ENCODE measurements at regions not wholly inside any gene's neighbourhood (a gene's known extent, or its start where the extent isn't known, plus 50 kb on each side); places are given as distances from the start of the nearest gene placed in this dataset.

DNA sequence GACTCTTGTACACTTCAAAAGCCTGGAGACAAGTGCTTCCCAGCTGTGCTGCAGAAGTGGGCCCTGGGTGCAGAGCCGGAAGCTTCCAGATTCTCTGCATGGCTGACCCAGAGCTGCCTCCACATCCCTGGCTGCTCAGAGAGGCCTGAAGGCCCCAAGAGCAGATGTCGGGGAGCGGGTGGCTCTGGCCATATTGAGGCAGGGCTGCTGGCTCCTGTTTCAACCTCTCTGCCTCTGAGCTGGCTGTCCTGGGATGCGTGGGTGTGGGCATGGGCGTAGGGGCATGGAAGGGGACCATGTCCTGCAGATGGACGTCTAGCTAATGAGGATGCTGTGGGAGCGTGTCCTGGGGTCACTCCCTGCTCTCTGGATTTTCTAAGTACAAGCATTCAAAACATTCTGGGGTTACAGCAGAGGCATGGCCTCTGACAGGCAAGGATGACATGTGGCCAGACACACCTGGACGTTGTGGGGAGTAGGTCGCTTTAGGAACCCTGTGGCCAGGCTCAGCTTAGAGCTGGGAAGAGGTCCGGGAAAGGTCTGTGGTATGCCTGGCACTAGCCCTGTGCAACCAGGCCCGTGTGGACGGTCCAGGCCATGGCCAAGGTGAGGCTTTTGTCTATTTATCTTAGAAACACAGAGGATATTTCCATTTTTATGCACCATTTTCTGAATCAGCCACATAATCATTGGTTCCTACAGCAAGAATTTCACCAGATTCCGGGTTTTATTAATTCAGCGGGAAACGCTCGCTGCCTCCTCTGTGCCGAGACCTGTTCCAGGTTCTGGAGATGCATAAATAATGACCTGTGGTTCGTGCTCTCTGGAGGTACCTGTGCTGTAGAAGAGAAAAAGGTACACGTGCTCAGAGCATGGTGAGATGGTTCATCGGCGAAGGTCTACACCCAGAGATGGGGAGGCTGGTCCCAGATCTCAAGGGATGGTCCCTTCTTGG is 361.1 kb downstream of the GLRX3 start:
- no peak for TF ChIP-seq CTCF (IDR thresholded peaks at IDR 0.05; ENCODE audit: low read depth, low read length)
- no peak overlapping the region for H3K4me3 ChIP-seq (replicated peaks in 1 of 2; ENCODE audit: low read depth in 2 of 2, low read length in 2 of 2)
- no peak for DNase-seq (ENCODE audit: low read depth in 2 of 2)

DNA sequence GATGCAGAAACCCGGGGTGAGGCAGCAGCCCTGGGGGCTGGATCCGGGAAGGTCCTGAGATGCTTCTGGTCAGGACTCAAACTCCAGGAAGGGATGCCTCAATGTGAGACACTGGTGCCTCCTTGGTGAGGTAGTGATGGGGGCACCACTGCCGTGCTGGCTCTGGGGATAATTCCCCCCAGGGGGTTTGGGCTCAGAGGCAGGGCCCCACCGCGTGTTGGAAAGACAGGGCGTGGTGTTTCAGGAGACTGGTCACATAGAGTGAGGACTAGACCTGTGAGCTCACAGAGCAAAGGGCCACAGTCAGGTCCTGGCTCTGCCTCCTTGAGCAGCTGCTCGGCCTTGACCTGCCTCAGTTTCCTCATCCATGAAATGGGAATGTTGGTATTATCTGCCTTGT is 361.9 kb downstream of the GLRX3 start:
- no peak overlapping the region for H3K4me3 ChIP-seq (replicated peaks in 1 of 2; ENCODE audit: low read depth in 2 of 2, low read length in 2 of 2)
- TF ChIP-seq CTCF (IDR thresholded peaks at IDR 0.05; ENCODE audit: low read depth, low read length): no peak
- DNase-seq (ENCODE audit: low read depth in 2 of 2): no peak

- H3K4me3 ChIP-seq (replicated peaks in 1 of 2; ENCODE audit: low read depth in 2 of 2, low read length in 2 of 2): no peak overlapping the region
- TF ChIP-seq CTCF (IDR thresholded peaks at IDR 0.05; ENCODE audit: low read depth, low read length): no peak
- DNase-seq (ENCODE audit: low read depth in 2 of 2): no peak
Measured at GRCh38 chr10:130498934-130499333, 362.7 kb downstream of the GLRX3 start.

DNA sequence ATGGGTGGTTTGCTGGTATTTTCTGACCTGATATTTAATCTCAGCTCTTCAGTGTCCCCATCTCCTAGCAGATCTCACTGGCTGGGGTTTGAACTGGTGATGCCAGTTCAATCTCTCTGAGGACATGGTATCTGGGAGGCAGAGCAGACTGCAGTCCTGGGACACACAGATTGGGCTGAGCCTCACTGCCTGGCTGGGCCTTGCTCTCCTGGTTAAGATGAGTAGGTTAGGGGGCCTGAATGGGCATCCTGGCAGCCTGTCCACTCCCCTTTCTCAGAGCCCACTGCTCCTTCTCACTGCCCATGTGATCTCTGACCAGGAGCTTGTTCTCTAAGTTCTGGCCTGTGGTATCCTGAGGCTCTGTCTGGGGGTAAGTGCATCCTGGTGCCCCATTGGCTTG is 363.4 kb downstream of the GLRX3 start:
- no peak for TF ChIP-seq CTCF (IDR thresholded peaks at IDR 0.05; ENCODE audit: low read depth, low read length)
- H3K4me3 ChIP-seq (replicated peaks in 1 of 2; ENCODE audit: low read depth in 2 of 2, low read length in 2 of 2): no peak overlapping the region
- DNase-seq (ENCODE audit: low read depth in 2 of 2): no peak

DNA sequence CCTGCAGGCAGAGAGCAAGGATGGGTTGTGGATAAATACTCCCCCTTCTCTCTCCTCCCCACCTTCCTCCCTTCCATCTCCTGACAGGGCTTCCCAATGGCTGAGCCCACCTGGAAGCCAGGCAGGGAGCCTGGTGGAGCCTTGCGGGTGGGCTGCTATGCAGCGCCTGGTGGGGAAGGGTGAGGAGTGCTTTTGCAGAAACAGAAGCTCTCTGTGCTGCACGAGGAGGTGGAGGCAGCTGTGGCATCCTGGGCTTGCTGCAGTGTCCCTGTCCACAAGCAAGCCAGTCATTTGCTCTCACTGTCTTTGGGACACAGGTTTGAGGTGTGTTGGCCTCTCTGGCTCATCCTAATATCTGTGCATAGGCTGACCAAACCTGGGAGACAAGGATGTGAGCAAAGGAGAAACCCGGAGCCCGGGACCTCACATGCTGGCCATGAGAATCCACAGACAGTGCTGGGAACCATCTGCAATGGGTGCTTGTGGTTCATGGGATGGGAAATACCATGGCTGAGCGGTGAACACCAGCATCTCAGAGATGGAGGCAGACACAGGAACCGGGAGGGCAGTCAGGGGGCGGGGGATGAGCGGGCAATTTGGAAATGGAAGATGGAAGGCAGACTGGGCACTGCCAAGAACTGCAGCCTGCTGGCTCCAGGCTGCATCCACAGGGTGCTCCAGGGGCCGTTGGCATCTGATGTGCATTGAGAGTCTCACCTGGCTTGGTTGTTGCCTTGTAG is 364.2 kb downstream of the GLRX3 start:
- TF ChIP-seq CTCF (IDR thresholded peaks at IDR 0.05; ENCODE audit: low read depth, low read length): no peak
- no peak for DNase-seq (ENCODE audit: low read depth in 2 of 2)

DNA sequence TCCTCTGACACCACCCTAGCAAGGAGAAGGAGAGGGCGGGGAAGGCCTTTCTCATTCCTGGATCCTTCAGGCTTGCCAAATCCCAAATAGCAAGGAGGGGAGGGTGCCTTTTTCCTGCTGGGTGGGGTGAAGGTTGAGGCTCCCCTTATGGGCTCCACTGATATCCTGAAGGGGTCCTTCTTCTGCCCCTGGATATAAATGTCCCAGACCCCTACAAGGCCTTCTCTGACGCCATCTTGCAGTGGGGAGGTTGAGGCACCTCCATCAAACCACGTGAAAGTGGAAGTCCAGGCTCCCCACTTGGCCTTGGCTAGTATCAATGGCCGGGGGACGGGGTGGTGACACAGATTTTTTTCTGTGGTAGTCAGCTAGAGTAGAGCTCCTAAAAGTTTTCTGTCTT is 371.3 kb downstream of the GLRX3 start:
- DNase-seq (ENCODE audit: low read depth in 2 of 2): no peak
- TF ChIP-seq CTCF (IDR thresholded peaks at IDR 0.05; ENCODE audit: low read depth, low read length): no peak
- H3K4me3 ChIP-seq (replicated peaks in 1 of 2; ENCODE audit: low read depth in 2 of 2, low read length in 2 of 2): no peak overlapping the region

More for the DNA sequence above, 364.2 kb downstream of the GLRX3 start:
- no peak overlapping the region for H3K4me3 ChIP-seq (replicated peaks in 1 of 2; ENCODE audit: low read depth in 2 of 2, low read length in 2 of 2)
